Right atrium auricular region (tissue), 2 donors: ENCODE measurements at regions not wholly inside any gene's neighbourhood (a gene's known extent, or its start where the extent isn't known, plus 50 kb on each side); places are given as distances from the start of the nearest gene placed in this dataset.

ENCODE experiments used
- DNase-seq: peaks from one replicate; pipeline ENCODE4 v3.0.0-alpha.2; 2019; ENCODE audit warnings: low spot score
- H3K27ac ChIP-seq, 2 donors: fragments of 200-600 bp; sonication (generic); 1 replicate in 1 of 2; 2 replicates in 1 of 2; pipeline ENCODE4 v1.5.1; 2016 to 2019
- H3K27me3 ChIP-seq, 2 donors: fragments of 200-600 bp; sonication (generic); one replicate each; pipeline versions ENCODE4 v1.5.1 to v1.6.0; 2017 to 2019
- H3K36me3 ChIP-seq: fragments of 200-600 bp; sonication (generic); one replicate; pipeline ENCODE4 v1.5.1; 2016
- H3K4me1 ChIP-seq, 2 donors: fragments of 200-600 bp; sonication (generic); one replicate each; pipeline versions ENCODE4 v1.5.1 to v1.6.0; 2017 to 2019
- H3K4me3 ChIP-seq, 2 donors: fragments of 200-600 bp; sonication (generic); 1 replicate in 1 of 2; 2 replicates in 1 of 2; pipeline ENCODE4 v1.5.1; 2017 to 2019; ENCODE audit warnings: mild to moderate bottlenecking in 1 of 2, moderate library complexity in 1 of 2
- H3K9me3 ChIP-seq, 2 donors: fragments of 200-600 bp; sonication (generic); one replicate each; pipeline ENCODE4 v1.5.1; 2019
- CTCF ChIP-seq, 2 donors: fragments of 200-600 bp; sonication (generic); IDR thresholded peaks; one replicate each; pipeline ENCODE4 v1.5.1; 2019; ENCODE audit warnings: antibody characterized with exemption in 2 of 2

- no peak overlapping the region for H3K4me3 ChIP-seq
- no peaks in the 10 kb centered on the region for H3K27me3 ChIP-seq
- no peaks in the 10 kb centered on the region for H3K4me1 ChIP-seq
- TF ChIP-seq CTCF (IDR thresholded peaks at IDR 0.05): no peak
- H3K9me3 ChIP-seq: no peaks in the 10 kb centered on the region
- no peak overlapping the region for H3K27ac ChIP-seq
- no peak for DNase-seq
- no peaks in the 10 kb centered on the region for H3K36me3 ChIP-seq
Measured at GRCh38 chr2:40964509-40965250, 512.8 kb upstream of the SLC8A1 start.

- Histone ChIP-seq H3K27me3 (no peaks in the 10 kb centered on the region), H3K27ac (no peak overlapping the region), H3K4me3 (no peak overlapping the region), H3K9me3 (no peaks in the 10 kb centered on the region), H3K36me3 (no peaks in the 10 kb centered on the region), H3K4me1 (no peaks in the 10 kb centered on the region)
- TF ChIP-seq CTCF (IDR thresholded peaks at IDR 0.05): no peak
- DNase-seq: no peak
Measured at GRCh38 chr2:40967451-40967850, 515.6 kb upstream of the SLC8A1 start.

DNA sequence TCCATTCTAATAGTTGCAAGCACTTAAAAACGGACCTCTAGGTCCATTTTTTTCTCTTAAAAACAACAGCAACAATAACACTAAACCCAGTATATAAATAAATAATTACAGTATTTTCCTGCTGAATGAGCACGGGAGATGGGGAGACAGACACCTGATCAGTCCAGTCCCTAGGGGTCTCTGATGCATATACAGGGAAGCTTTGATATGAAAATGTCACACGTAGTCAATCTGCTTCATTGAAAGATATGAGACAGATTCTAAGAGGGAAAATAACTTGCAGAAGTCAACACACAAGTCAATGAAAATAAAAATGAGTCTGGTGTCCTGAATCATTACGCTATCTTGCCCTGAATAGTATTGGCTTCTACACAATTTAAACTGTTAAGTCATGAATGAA is 523.3 kb upstream of the SLC8A1 start:
- DNase-seq: no peak
- Histone ChIP-seq H3K36me3 (no peaks in the 10 kb centered on the region), H3K4me1 (no peaks in the 10 kb centered on the region), H3K9me3 (no peaks in the 10 kb centered on the region), H3K27ac (no peak overlapping the region), H3K4me3 (no peak overlapping the region), H3K27me3 (no peaks in the 10 kb centered on the region)
- TF ChIP-seq CTCF (IDR thresholded peaks at IDR 0.05): no peak

GRCh38 chr2:40997362-40997761 is 545.5 kb upstream of the SLC8A1 start:
- H3K27ac ChIP-seq: no peak overlapping the region
- no peak for DNase-seq
- H3K27me3 ChIP-seq: no peaks in the 10 kb centered on the region
- no peak overlapping the region for H3K4me3 ChIP-seq
- no peak for TF ChIP-seq CTCF (IDR thresholded peaks at IDR 0.05)
- H3K4me1 ChIP-seq: no peaks in the 10 kb centered on the region
- H3K36me3 ChIP-seq: no peaks in the 10 kb centered on the region
- no peaks in the 10 kb centered on the region for H3K9me3 ChIP-seq

DNA sequence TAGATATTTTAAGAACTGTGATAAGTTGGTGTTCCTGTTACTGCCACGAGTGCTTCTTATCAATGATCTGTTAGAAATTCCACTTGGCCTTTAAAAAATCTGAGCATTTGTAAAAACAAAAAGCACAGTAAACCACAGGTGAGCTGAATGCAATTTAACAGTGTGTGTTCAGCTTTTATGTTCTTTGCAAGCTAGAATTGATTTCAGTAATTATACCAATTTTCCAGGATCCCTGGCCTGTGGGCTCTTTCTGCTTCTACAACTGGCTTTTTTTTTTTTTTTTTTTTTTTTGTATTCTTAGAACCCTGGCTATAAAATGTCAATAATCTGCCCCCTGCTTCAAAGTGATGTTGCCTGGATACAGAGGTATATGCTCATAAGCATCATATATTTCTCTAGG is 548.5 kb upstream of the SLC8A1 start:
- TF ChIP-seq CTCF (IDR thresholded peaks at IDR 0.05): no peak

GRCh38 chr2:41000906-41001305 is 549.0 kb upstream of the SLC8A1 start:
- Histone ChIP-seq H3K4me3 (no peak overlapping the region), H3K9me3 (no peaks in the 10 kb centered on the region), H3K27ac (no peak overlapping the region), H3K4me1 (no peaks in the 10 kb centered on the region), H3K27me3 (no peaks in the 10 kb centered on the region), H3K36me3 (no peaks in the 10 kb centered on the region)
- DNase-seq: no peak
- TF ChIP-seq CTCF (IDR thresholded peaks at IDR 0.05): no peak

More for the DNA sequence above, 548.5 kb upstream of the SLC8A1 start:
- no peak for DNase-seq
- Histone ChIP-seq H3K4me1 (no peaks in the 10 kb centered on the region), H3K27me3 (no peaks in the 10 kb centered on the region), H3K9me3 (no peaks in the 10 kb centered on the region), H3K4me3 (no peak overlapping the region), H3K27ac (no peak overlapping the region), H3K36me3 (no peaks in the 10 kb centered on the region)
